ENCODE measurements at regions not wholly inside any gene's neighbourhood (a gene's known extent, or its start where the extent isn't known, plus 50 kb on each side); places are given as distances from the start of the nearest gene placed in this dataset.

GRCh38 chr1:209434631-209435217, 148.8 kb upstream of the CAMK1G start:
- no peak overlapping the region for H3K4me2 ChIP-seq (ENCODE audit: low read depth, low read length)
- H3K4me3 ChIP-seq (ENCODE audit: low read length): no peak overlapping the region
- TF ChIP-seq EZH2 (optimal IDR thresholded peaks at IDR 0.05; ENCODE audit: low read depth, low read length) (no peak), CTCF (IDR thresholded peaks at IDR 0.05; ENCODE audit: low read length) (no peak), EZH2phosphoT487 (IDR thresholded peaks at IDR 0.05; ENCODE audit: low read length) (no peak)
- H3K9ac ChIP-seq (ENCODE audit: low read length): no peak overlapping the region
- H3K9me2 ChIP-seq (replicated peaks; ENCODE audit: insufficient read depth, low read length): no peaks in the 10 kb centered on the region
- H3K4me1 ChIP-seq (ENCODE audit: low read length): no peaks in the 10 kb centered on the region
- no peak overlapping the region for H2AFZ ChIP-seq (ENCODE audit: low read length)
- H4K20me1 ChIP-seq (ENCODE audit: insufficient read depth, low read length): no peaks in the 10 kb centered on the region
- no peaks in the 10 kb centered on the region for H3K79me2 ChIP-seq (ENCODE audit: low read length)
- H3F3A ChIP-seq (ENCODE audit: insufficient read depth, low read length): no peaks in the 10 kb centered on the region
- H3K27ac ChIP-seq (ENCODE audit: low read length): no peak overlapping the region
- H3K27me3 ChIP-seq (replicated peaks; ENCODE audit: insufficient read depth, low read length): no peaks in the 10 kb centered on the region
- H3K36me3 ChIP-seq (replicated peaks; ENCODE audit: insufficient read depth, low read length): no peaks in the 10 kb centered on the region
- no peaks in the 10 kb centered on the region for H3K9me3 ChIP-seq (replicated peaks; ENCODE audit: insufficient read depth, low read length)
- DNase-seq: no peak

DNA sequence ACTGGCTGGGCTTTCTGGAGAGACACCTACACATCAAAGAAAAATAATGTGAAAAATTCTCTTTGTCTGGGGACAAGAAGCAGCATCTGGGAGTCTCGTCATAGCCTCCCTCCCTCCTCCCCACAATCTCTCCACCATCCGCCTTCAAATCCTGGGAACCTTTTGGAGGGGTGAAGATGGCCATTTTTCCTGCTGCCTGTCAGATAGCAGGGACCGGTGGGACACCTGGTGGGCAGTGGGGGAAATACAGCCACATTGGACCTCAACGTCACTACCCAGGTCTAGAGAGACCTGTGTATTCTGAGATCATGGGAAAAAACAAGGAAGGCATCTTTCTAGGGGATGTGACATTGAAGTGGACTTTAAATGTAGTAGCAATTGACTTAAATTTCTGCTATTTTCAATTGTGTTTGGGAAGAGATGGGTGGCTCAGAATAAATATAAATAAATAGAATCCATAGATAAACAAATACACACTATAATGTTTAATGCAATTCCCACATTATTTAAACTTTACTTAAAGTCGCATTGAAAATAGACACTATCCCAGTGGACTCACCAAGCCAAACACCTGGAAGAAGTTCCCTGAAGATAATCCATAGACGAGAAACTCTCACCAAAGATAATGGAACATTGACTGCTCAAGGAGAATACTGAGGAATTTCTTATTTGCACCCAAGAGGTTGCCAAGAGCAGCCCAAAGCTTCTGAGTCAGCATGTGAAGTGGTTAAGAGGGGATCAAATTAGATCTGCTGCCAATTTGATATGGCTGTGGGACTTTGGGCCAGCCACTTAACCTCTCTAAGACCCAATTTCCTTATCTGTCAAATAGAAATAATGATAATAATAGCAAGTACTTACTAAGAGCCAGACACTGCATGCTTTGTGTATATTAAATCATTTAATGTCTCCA, 147.6 kb upstream of the CAMK1G start:
- H2AFZ ChIP-seq (ENCODE audit: low read length): no peak overlapping the region
- no peak overlapping the region for H3K9ac ChIP-seq (ENCODE audit: low read length)
- H3K4me3 ChIP-seq (ENCODE audit: low read length): no peak overlapping the region
- no peak overlapping the region for H3K27ac ChIP-seq (ENCODE audit: low read length)
- H3K9me2 ChIP-seq (replicated peaks; ENCODE audit: insufficient read depth, low read length): no peaks in the 10 kb centered on the region
- TF ChIP-seq EZH2 (optimal IDR thresholded peaks at IDR 0.05; ENCODE audit: low read depth, low read length): no peak
- peak; percentile 95 for TF ChIP-seq CTCF (IDR thresholded peaks at IDR 0.05; ENCODE audit: low read length)
- no peaks in the 10 kb centered on the region for H3K9me3 ChIP-seq (replicated peaks; ENCODE audit: insufficient read depth, low read length)
- H3K4me1 ChIP-seq (ENCODE audit: low read length): no peaks in the 10 kb centered on the region
- peak; percentile 64 for DNase-seq
- H3K36me3 ChIP-seq (replicated peaks; ENCODE audit: insufficient read depth, low read length): no peaks in the 10 kb centered on the region
- H3F3A ChIP-seq (ENCODE audit: insufficient read depth, low read length): no peaks in the 10 kb centered on the region
- H3K4me2 ChIP-seq (ENCODE audit: low read depth, low read length): no peak overlapping the region
- no peaks in the 10 kb centered on the region for H3K79me2 ChIP-seq (ENCODE audit: low read length)
- no peaks in the 10 kb centered on the region for H3K27me3 ChIP-seq (replicated peaks; ENCODE audit: insufficient read depth, low read length)
- H4K20me1 ChIP-seq (ENCODE audit: insufficient read depth, low read length): no peaks in the 10 kb centered on the region

DNA sequence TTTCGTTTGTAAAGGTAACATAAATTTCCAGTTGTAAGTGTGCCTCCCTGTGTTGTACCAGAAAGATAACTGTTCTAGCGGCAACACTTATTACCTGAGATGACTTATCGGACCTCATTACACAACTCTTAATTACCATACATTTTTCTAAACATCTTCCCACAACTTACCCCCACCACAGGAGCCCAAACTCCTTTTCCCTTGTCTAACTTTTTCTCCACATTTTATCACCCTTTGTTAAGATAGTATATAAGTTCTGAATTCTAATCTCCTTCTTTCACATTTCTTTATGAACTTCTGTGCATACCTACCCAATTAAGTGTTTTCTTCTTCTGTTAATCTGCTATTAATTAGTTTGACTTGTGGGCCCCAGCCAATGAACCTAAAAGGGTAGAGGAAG, 143.7 kb upstream of the CAMK1G start:
- no peak overlapping the region for H2AFZ ChIP-seq (ENCODE audit: low read length)
- no peak for DNase-seq
- no peaks in the 10 kb centered on the region for H4K20me1 ChIP-seq (ENCODE audit: insufficient read depth, low read length)
- no peaks in the 10 kb centered on the region for H3K4me1 ChIP-seq (ENCODE audit: low read length)
- H3K79me2 ChIP-seq (ENCODE audit: low read length): no peaks in the 10 kb centered on the region
- no peaks in the 10 kb centered on the region for H3K9me3 ChIP-seq (replicated peaks; ENCODE audit: insufficient read depth, low read length)
- H3K27me3 ChIP-seq (replicated peaks; ENCODE audit: insufficient read depth, low read length): no peaks in the 10 kb centered on the region
- H3K4me3 ChIP-seq (ENCODE audit: low read length): no peak overlapping the region
- H3K27ac ChIP-seq (ENCODE audit: low read length): no peak overlapping the region
- no peaks in the 10 kb centered on the region for H3K36me3 ChIP-seq (replicated peaks; ENCODE audit: insufficient read depth, low read length)
- TF ChIP-seq EZH2phosphoT487 (IDR thresholded peaks at IDR 0.05; ENCODE audit: low read length) (no peak), CTCF (IDR thresholded peaks at IDR 0.05; ENCODE audit: low read length) (no peak), EZH2 (optimal IDR thresholded peaks at IDR 0.05; ENCODE audit: low read depth, low read length) (no peak)
- no peaks in the 10 kb centered on the region for H3F3A ChIP-seq (ENCODE audit: insufficient read depth, low read length)
- H3K4me2 ChIP-seq (ENCODE audit: low read depth, low read length): no peak overlapping the region
- no peak overlapping the region for H3K9ac ChIP-seq (ENCODE audit: low read length)
- H3K9me2 ChIP-seq (replicated peaks; ENCODE audit: insufficient read depth, low read length): no peaks in the 10 kb centered on the region

All from MM.1S (cell line).